H1 (cell line): ENCODE measurements at regions not wholly inside any gene's neighbourhood (a gene's known extent, or its start where the extent isn't known, plus 50 kb on each side); places are given as distances from the start of the nearest gene placed in this dataset.

Experiments used
- BRCA1 ChIP-seq: IDR thresholded peaks from 2 replicates; pipeline ENCODE4 v1.6.1; 2012; ENCODE audit warnings: low read depth, low read length, improper control_type of control experiment
- CHD1 ChIP-seq: IDR thresholded peaks from 2 replicates; pipeline ENCODE4 v1.6.1; 2012; ENCODE audit warnings: low read depth, low read length, improper control_type of control experiment
- TF ChIP-seq, protein P1 (sequence below): fragments of 300-600 bp; sonication (generic); IDR thresholded peaks from 2 replicates; pipeline ENCODE4 v1.7.1; 2012; ENCODE audit warnings: low read length, moderate library complexity, mild to moderate bottlenecking, inconsistent platforms; ENCODE audit not compliant: insufficient replicate concordance

GRCh38 chr16:85506635-85506911, 106.5 kb upstream of the GSE1 start (continued):
- TF ChIP-seq, protein P1, sequence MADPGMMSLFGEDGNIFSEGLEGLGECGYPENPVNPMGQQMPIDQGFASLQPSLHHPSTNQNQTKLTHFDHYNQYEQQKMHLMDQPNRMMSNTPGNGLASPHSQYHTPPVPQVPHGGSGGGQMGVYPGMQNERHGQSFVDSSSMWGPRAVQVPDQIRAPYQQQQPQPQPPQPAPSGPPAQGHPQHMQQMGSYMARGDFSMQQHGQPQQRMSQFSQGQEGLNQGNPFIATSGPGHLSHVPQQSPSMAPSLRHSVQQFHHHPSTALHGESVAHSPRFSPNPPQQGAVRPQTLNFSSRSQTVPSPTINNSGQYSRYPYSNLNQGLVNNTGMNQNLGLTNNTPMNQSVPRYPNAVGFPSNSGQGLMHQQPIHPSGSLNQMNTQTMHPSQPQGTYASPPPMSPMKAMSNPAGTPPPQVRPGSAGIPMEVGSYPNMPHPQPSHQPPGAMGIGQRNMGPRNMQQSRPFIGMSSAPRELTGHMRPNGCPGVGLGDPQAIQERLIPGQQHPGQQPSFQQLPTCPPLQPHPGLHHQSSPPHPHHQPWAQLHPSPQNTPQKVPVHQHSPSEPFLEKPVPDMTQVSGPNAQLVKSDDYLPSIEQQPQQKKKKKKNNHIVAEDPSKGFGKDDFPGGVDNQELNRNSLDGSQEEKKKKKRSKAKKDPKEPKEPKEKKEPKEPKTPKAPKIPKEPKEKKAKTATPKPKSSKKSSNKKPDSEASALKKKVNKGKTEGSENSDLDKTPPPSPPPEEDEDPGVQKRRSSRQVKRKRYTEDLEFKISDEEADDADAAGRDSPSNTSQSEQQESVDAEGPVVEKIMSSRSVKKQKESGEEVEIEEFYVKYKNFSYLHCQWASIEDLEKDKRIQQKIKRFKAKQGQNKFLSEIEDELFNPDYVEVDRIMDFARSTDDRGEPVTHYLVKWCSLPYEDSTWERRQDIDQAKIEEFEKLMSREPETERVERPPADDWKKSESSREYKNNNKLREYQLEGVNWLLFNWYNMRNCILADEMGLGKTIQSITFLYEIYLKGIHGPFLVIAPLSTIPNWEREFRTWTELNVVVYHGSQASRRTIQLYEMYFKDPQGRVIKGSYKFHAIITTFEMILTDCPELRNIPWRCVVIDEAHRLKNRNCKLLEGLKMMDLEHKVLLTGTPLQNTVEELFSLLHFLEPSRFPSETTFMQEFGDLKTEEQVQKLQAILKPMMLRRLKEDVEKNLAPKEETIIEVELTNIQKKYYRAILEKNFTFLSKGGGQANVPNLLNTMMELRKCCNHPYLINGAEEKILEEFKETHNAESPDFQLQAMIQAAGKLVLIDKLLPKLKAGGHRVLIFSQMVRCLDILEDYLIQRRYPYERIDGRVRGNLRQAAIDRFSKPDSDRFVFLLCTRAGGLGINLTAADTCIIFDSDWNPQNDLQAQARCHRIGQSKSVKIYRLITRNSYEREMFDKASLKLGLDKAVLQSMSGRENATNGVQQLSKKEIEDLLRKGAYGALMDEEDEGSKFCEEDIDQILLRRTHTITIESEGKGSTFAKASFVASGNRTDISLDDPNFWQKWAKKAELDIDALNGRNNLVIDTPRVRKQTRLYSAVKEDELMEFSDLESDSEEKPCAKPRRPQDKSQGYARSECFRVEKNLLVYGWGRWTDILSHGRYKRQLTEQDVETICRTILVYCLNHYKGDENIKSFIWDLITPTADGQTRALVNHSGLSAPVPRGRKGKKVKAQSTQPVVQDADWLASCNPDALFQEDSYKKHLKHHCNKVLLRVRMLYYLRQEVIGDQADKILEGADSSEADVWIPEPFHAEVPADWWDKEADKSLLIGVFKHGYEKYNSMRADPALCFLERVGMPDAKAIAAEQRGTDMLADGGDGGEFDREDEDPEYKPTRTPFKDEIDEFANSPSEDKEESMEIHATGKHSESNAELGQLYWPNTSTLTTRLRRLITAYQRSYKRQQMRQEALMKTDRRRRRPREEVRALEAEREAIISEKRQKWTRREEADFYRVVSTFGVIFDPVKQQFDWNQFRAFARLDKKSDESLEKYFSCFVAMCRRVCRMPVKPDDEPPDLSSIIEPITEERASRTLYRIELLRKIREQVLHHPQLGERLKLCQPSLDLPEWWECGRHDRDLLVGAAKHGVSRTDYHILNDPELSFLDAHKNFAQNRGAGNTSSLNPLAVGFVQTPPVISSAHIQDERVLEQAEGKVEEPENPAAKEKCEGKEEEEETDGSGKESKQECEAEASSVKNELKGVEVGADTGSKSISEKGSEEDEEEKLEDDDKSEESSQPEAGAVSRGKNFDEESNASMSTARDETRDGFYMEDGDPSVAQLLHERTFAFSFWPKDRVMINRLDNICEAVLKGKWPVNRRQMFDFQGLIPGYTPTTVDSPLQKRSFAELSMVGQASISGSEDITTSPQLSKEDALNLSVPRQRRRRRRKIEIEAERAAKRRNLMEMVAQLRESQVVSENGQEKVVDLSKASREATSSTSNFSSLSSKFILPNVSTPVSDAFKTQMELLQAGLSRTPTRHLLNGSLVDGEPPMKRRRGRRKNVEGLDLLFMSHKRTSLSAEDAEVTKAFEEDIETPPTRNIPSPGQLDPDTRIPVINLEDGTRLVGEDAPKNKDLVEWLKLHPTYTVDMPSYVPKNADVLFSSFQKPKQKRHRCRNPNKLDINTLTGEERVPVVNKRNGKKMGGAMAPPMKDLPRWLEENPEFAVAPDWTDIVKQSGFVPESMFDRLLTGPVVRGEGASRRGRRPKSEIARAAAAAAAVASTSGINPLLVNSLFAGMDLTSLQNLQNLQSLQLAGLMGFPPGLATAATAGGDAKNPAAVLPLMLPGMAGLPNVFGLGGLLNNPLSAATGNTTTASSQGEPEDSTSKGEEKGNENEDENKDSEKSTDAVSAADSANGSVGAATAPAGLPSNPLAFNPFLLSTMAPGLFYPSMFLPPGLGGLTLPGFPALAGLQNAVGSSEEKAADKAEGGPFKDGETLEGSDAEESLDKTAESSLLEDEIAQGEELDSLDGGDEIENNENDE, result no peak
- TF ChIP-seq CHD1 (no peak), BRCA1 (no peak)
